Cardiac fibroblast (primary cell): ENCODE measurements at regions not wholly inside any gene's neighbourhood (a gene's known extent, or its start where the extent isn't known, plus 50 kb on each side); places are given as distances from the start of the nearest gene placed in this dataset.
"Not testable (repeated sequence)": the region's sequence is repeated elsewhere in the genome, so short reads cannot be mapped to it uniquely, and the experiment has no call there.

Experiments used
- DNase-seq, 2 donors: peaks; one replicate each; pipeline versions ENCODE4 v3.0.0 to v3.0.0-alpha.2; 2010; ENCODE audit warnings: low read depth in 2 of 2
- H3K4me3 ChIP-seq, 2 donors: replicated peaks in 1 of 2; 1 replicate in 1 of 2; 2 replicates in 1 of 2; pipeline ENCODE4 v1.5.1; 2011; ENCODE audit warnings: low read depth in 2 of 2, low read length in 2 of 2, mild to moderate bottlenecking in 2 of 2, moderate library complexity in 1 of 2
- CTCF ChIP-seq: IDR thresholded peaks from one replicate; pipeline ENCODE4 v1.5.1; 2011; ENCODE audit warnings: low read depth, mild to moderate bottlenecking, low read length, inconsistent platforms

- no peak overlapping the region for H3K4me3 ChIP-seq
- no peak for TF ChIP-seq CTCF
- no peak for DNase-seq
Observed at GRCh38 chr10:118439824-118440223, 97.7 kb upstream of the FAM204A start.

GRCh38 chr10:118436742-118437141, 94.6 kb upstream of the FAM204A start:
- H3K4me3 ChIP-seq = no peak overlapping the region
- no peak for DNase-seq
- TF ChIP-seq CTCF = no peak

- TF ChIP-seq CTCF = no peak
- no peak for DNase-seq
- H3K4me3 ChIP-seq = no peak overlapping the region
Observed at GRCh38 chr10:118430190-118430589, 88.1 kb upstream of the FAM204A start.

- DNase-seq = peak; percentile 86 to 93
- H3K4me3 ChIP-seq = no peak overlapping the region
- peak; percentile 85 for TF ChIP-seq CTCF
Observed at GRCh38 chr10:118423800-118424442, 81.8 kb upstream of the FAM204A start.

- H3K4me3 ChIP-seq = no peak overlapping the region
- no peak for TF ChIP-seq CTCF
- DNase-seq = no peak
Observed at GRCh38 chr10:118422241-118422640, 80.1 kb upstream of the FAM204A start.

GRCh38 chr10:118420049-118420448, 77.9 kb upstream of the FAM204A start:
- DNase-seq = not testable (repeated sequence)

GRCh38 chr10:118412932-118413331, 70.8 kb upstream of the FAM204A start:
- no peak overlapping the region for H3K4me3 ChIP-seq
- TF ChIP-seq CTCF = no peak
- no peak for DNase-seq

More at GRCh38 chr10:118420049-118420448, 77.9 kb upstream of the FAM204A start:
- H3K4me3 ChIP-seq = not testable (repeated sequence)
